ENCODE measurements at regions not wholly inside any gene's neighbourhood (a gene's known extent, or its start where the extent isn't known, plus 50 kb on each side); places are given as distances from the start of the nearest gene placed in this dataset.
"Not testable (repeated sequence)": the region's sequence is repeated elsewhere in the genome, so short reads cannot be mapped to it uniquely, and the experiment has no call there.

DNA sequence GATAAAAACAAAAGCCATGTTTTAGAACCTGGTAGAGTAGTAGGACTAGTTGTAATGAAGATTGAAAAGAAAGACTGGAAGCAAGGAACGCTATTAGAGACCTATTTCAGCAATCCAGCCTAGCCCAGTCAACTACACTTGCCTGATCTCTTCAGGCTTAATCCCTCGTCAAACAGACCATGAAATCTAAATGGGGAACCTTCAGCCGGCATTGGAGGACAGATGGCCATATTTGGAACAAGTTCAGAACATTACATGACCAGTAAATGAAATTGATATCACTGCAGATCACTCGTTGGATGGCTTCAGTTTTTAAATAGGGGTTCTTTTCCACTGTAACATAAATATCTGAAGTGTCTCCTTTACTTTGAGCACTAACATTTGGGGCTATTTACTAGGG lies 84.8 kb upstream of the WDR44 start:
- DNase-seq = no peak

DNA sequence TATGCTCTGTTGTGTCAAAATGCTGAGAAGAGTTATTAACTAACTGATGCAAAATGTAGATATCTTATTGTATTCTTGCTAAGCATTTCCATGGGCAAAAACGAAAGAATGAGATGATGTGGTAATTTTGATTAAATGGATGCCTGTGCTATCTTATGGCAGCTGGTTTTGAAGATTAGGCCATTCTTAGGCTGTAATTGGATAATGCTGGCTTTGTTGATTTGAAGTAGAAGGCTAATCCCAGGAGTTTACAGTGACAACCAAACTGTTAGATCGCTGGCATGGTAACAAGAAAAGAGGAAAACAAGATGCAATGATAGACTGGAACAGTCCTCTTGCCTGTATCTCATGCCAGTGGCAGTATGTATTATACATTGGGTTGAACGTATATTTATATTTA lies 74.1 kb upstream of the WDR44 start:
- DNase-seq = no peak

DNA sequence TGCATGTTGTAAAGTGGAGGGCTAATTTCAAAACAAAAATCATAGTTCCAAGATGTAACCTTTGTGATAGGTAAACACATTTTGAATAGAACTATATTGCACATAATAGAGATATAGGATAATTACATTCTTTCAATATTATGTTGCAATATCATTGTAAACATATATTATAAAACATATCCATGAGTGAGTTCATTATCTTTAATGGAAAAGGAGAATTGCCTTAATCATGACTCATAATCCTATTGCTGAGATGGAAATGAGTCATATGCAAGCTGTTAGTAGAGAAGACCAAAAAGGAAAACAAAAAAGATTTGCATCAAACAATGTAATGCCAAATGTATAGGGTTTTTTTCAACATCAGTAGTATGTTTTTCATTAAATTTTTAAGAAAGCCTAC lies 73.7 kb upstream of the WDR44 start:
- DNase-seq = no peak

DNA sequence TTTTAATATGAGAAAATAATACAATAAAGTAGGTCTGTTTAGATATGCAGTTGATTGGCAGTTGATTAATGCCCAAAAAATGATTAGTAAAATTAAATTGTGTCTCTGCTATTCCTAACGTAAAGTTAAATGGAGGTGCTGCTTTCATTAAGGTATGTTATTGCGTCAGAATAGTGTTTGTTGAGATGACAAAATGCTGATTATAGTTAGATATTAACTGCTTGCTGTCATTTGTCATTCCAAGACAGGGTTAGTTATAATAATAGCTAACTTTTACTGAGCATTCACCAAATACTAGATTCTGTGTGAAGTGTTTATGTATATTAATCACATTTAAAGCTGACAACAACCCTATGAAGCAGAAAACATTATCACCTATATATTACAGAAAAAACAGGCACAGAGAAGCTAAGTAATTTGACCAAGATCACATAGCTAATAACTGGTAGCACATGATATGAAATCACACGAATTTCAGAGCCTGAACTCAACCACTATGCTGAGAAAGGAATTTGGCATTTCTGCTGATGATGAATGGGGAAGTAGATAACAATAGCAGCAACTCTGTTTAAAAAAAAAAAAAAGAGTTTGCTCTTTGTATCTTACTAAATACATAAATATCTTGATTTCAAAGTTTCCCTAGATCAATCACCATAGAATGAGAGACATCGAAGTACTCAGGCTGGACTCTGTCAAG lies 59.7 kb upstream of the WDR44 start:
- DNase-seq = no peak

DNA sequence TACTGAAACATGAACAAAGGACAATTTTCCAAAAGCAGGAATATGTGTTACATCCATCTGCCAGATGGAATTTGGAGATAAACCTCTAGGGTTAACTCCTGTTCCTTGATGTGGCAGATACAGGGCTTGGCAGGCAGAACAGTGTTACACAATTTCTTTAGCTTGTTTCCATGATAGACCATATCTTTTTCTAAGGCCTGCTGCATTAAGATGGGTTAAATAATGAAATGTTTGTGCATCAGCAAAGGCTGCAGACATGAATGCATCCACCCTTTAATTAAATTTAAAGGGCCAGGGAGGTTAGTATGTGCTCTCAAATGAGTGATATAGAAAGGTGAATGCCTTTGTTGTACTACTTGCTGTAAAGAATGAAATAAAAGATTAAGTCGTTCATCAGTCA lies 50.1 kb upstream of the WDR44 start:
- not testable (repeated sequence) for DNase-seq
